ENCODE measurements at regions not wholly inside any gene's neighbourhood (a gene's known extent, or its start where the extent isn't known, plus 50 kb on each side); places are given as distances from the start of the nearest gene placed in this dataset.

- TF ChIP-seq HNF1A (IDR thresholded peaks at IDR 0.05; ENCODE audit: low read depth) (no peak), HNF1A (CRISPR knock-in tag; IDR thresholded peaks at IDR 0.05; ENCODE audit: borderline replicate concordance) (no peak), CTCF (CRISPR knock-in tag; IDR thresholded peaks at IDR 0.05) (no peak), ARNT2 (CRISPR knock-in tag; IDR thresholded peaks at IDR 0.05; ENCODE audit: low read depth) (no peak), NR3C1 (CRISPR knock-in tag; IDR thresholded peaks at IDR 0.05) (no peak), E2F2 (CRISPR knock-in tag; IDR thresholded peaks at IDR 0.05; ENCODE audit: borderline replicate concordance) (no peak), SMAD9 (CRISPR knock-in tag; IDR thresholded peaks at IDR 0.05) (no peak), CREB1 (IDR thresholded peaks at IDR 0.05) (no peak), CREB1 (CRISPR knock-in tag; IDR thresholded peaks at IDR 0.05) (no peak), BRCA1 (CRISPR knock-in tag; IDR thresholded peaks at IDR 0.05) (no peak), REST (IDR thresholded peaks at IDR 0.05; ENCODE audit: borderline replicate concordance in 1 of 2, low read depth in 1 of 2, low read length in 2 of 2) (no peak)
These were observed 263.2 kb downstream of the IL15 start for GRCh38 chr4:141899541-141899940.
